Bronchial epithelial cell (primary cell): ENCODE measurements at regions not wholly inside any gene's neighbourhood (a gene's known extent, or its start where the extent isn't known, plus 50 kb on each side); places are given as distances from the start of the nearest gene placed in this dataset.

Experiments
- DNase-seq: peaks from one replicate; pipeline ENCODE4 v3.0.0-alpha.2; 2010; ENCODE audit warnings: low read depth
- FAIRE-seq: peaks from 2 replicates; lab custom pipeline; 2011; peaks lifted over from hg19 to GRCh38; lab: Jason Lieb, UNC
- H3K27me3 ChIP-seq: 2 replicates; pipeline ENCODE4 v1.5.1; 2011; ENCODE audit warnings: low read length; ENCODE audit not compliant: control insufficient read depth, insufficient read depth
- H3K36me3 ChIP-seq: 2 replicates; pipeline ENCODE4 v1.5.1; 2011; ENCODE audit warnings: low read length; ENCODE audit not compliant: control insufficient read depth, insufficient read depth
- H3K4me3 ChIP-seq: 2 replicates; pipeline ENCODE4 v1.5.1; 2011; ENCODE audit warnings: mild to moderate bottlenecking, low read depth, low read length, control low read depth
- TF ChIP-seq, protein P1 (sequence below): IDR thresholded peaks from 2 replicates; pipeline ENCODE4 v1.5.1; 2011; ENCODE audit warnings: mild to moderate bottlenecking, moderate library complexity, low read length, control low read depth, inconsistent platforms; ENCODE audit not compliant: insufficient read depth, severe bottlenecking

GRCh38 chr6:56837322-56837894 lies 117.5 kb upstream of the BEND6 start:
- Histone ChIP-seq H3K4me3 (no peak overlapping the region), H3K36me3 (no peaks in the 10 kb centered on the region), H3K27me3 (no peaks in the 10 kb centered on the region)
- no peak for FAIRE-seq
- TF ChIP-seq, protein P1, sequence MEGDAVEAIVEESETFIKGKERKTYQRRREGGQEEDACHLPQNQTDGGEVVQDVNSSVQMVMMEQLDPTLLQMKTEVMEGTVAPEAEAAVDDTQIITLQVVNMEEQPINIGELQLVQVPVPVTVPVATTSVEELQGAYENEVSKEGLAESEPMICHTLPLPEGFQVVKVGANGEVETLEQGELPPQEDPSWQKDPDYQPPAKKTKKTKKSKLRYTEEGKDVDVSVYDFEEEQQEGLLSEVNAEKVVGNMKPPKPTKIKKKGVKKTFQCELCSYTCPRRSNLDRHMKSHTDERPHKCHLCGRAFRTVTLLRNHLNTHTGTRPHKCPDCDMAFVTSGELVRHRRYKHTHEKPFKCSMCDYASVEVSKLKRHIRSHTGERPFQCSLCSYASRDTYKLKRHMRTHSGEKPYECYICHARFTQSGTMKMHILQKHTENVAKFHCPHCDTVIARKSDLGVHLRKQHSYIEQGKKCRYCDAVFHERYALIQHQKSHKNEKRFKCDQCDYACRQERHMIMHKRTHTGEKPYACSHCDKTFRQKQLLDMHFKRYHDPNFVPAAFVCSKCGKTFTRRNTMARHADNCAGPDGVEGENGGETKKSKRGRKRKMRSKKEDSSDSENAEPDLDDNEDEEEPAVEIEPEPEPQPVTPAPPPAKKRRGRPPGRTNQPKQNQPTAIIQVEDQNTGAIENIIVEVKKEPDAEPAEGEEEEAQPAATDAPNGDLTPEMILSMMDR, result no peak
- DNase-seq, result no peak

DNA sequence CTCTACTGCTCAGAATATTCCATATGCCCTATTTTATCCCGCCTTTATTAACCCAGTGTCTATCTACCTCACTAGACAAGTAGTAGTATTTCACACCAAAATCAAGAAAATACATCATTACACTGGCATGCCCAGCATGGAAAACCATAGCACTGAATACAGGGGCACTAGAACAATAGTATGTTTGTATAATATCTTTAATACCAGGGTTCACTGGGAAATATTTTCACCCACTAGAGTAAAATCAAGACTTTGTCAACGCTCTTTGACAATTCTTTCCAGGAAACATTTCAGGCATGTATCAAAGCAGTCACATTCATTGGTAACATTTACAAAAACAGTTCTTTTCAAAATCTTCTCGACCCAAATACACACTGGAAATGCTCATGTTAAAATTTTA lies 119.3 kb upstream of the BEND6 start:
- DNase-seq, result no peak

GRCh38 chr6:56833873-56834272 lies 121.0 kb upstream of the BEND6 start:
- FAIRE-seq (no peak), DNase-seq (no peak)
- Histone ChIP-seq H3K27me3 (no peaks in the 10 kb centered on the region), H3K4me3 (no peak overlapping the region), H3K36me3 (no peaks in the 10 kb centered on the region)
- TF ChIP-seq, protein P1, result no peak

More for the DNA sequence above, 119.3 kb upstream of the BEND6 start:
- no peaks in the 10 kb centered on the region for H3K27me3 ChIP-seq
- no peak overlapping the region for H3K4me3 ChIP-seq
- TF ChIP-seq, protein P1, result no peak
- FAIRE-seq, result no peak
- no peaks in the 10 kb centered on the region for H3K36me3 ChIP-seq

DNA sequence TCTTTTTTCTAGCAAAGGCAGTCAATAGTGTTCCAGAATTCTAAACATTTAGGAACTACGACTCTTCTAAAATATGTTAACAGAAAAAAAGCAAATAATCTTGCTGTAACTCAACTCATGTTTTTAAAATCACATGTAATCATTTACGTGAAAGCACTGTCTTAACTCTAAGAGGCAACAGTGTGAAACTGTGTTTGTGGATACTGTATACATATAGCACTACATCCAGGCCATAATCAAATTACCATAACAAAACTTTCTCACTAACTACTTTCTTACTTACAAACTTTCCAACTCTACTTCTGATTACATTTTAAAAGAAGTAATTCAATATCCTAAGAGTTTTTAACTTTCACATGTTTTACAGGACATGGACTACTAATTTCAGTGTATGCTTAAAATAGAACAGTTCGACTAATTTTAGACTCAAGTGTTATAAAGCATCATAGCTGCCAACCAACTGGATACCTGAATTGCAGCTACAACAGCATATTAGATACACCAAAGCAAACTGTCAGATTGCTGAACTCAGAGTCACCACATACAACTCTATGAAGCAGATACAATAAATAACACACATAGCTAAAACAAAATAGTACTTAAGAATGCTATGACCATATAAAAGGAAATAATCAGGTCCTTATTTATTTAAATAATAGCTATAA lies 121.6 kb upstream of the BEND6 start:
- no peak overlapping the region for H3K4me3 ChIP-seq
- DNase-seq (no peak), FAIRE-seq (no peak)
- TF ChIP-seq, protein P1, result no peak
- H3K36me3 ChIP-seq, result no peaks in the 10 kb centered on the region
- no peaks in the 10 kb centered on the region for H3K27me3 ChIP-seq

DNA sequence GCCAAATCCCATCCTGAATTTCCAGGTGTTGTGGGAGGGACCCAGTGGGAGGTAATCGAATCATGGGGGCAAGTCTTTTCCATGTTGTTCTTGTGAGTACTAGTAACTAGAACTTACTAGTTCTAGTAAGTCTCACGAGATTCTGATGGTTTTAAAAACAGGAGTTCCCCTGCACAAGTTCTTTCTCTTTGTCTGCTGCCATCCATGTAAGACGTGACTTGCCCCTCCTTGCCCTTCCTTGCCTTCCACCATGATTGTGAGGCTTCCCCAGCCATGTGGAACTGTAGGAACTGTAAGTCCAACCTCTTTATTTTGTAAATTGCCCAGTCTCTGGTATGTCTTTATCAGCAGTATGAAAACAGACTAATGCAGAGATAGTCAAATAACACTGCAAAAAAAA lies 122.7 kb upstream of the BEND6 start:
- Histone ChIP-seq H3K4me3 (no peak overlapping the region), H3K27me3 (no peaks in the 10 kb centered on the region), H3K36me3 (no peaks in the 10 kb centered on the region)
- DNase-seq, result no peak
- FAIRE-seq, result no peak
- TF ChIP-seq, protein P1, result no peak
